GM18519 (cell line): ENCODE measurements at regions not wholly inside any gene's neighbourhood (a gene's known extent, or its start where the extent isn't known, plus 50 kb on each side); places are given as distances from the start of the nearest gene placed in this dataset.

Experiments
- ATAC-seq: cut with Tn5 transposase; IDR thresholded peaks from one replicate; pipeline ENCODE4 v1.9.1; 2021; ENCODE audit warnings: mild to moderate bottlenecking, moderate library complexity; ENCODE audit not compliant: unreplicated experiment, low FRiP score

GRCh38 chr4:176969011-176969410, 176.3 kb upstream of the VEGFC start:
- ATAC-seq: no peak

GRCh38 chr4:176970853-176971252, 178.1 kb upstream of the VEGFC start:
- ATAC-seq: no peak

GRCh38 chr4:176971576-176972115, 178.9 kb upstream of the VEGFC start:
- ATAC-seq: no peak

- no peak for ATAC-seq
Observed at GRCh38 chr4:176979416-176979815, 186.7 kb upstream of the VEGFC start.

- no peak for ATAC-seq
Observed at GRCh38 chr4:176981074-176981473, 188.4 kb upstream of the VEGFC start.

- ATAC-seq: no peak
Observed at GRCh38 chr4:176981551-176981950, 188.8 kb upstream of the VEGFC start.

GRCh38 chr4:176988226-176988625, 195.5 kb upstream of the VEGFC start:
- ATAC-seq: no peak

GRCh38 chr4:176989186-176989585, 196.5 kb upstream of the VEGFC start:
- ATAC-seq: no peak

GRCh38 chr4:176999935-177000543, 207.3 kb upstream of the VEGFC start:
- no peak for ATAC-seq

GRCh38 chr4:177001271-177002175, 208.8 kb upstream of the VEGFC start:
- no peak for ATAC-seq

- no peak for ATAC-seq
Observed at GRCh38 chr4:177005674-177006230, 213.0 kb upstream of the VEGFC start.

- ATAC-seq: no peak
Observed at GRCh38 chr4:177006331-177006730, 213.6 kb upstream of the VEGFC start.

- no peak for ATAC-seq
Observed at GRCh38 chr4:177008071-177008835, 215.5 kb upstream of the VEGFC start.

GRCh38 chr4:177008836-177009501, 216.2 kb upstream of the VEGFC start:
- ATAC-seq: no peak

GRCh38 chr4:177010418-177010817, 217.7 kb upstream of the VEGFC start:
- no peak for ATAC-seq

- ATAC-seq: no peak
Observed at GRCh38 chr4:177012918-177013545, 220.3 kb upstream of the VEGFC start.

- no peak for ATAC-seq
Observed at GRCh38 chr4:177016541-177017141, 223.9 kb upstream of the VEGFC start.

GRCh38 chr4:177023951-177024350, 231.2 kb upstream of the VEGFC start:
- no peak for ATAC-seq

- ATAC-seq: no peak
Observed at GRCh38 chr4:177032341-177032740, 239.6 kb upstream of the VEGFC start.
